Thyroid gland (tissue), 4 donors: ENCODE measurements at regions not wholly inside any gene's neighbourhood (a gene's known extent, or its start where the extent isn't known, plus 50 kb on each side); places are given as distances from the start of the nearest gene placed in this dataset.

ENCODE experiments used
- POLR2A ChIP-seq, 2 donors: fragments of 450-650 bp; IDR thresholded peaks; one replicate each; pipeline ENCODE4 v1.6.1; 2017; ENCODE audit warnings: antibody characterized with exemption in 2 of 2, mild to moderate bottlenecking in 2 of 2, moderate library complexity in 1 of 2
- TF ChIP-seq, protein P1 (sequence below), 6 experiments: fragments of 200-600 bp in 3 of 6; fragments of 450-650 bp in 3 of 6; sonication (generic) in 3 of 6; IDR thresholded peaks; one replicate each; pipeline ENCODE4 v1.5.1; 2016 to 2019; ENCODE audit warnings: antibody characterized with exemption in 6 of 6, mild to moderate bottlenecking in 2 of 6, inconsistent platforms in 1 of 6, moderate library complexity in 1 of 6

DNA sequence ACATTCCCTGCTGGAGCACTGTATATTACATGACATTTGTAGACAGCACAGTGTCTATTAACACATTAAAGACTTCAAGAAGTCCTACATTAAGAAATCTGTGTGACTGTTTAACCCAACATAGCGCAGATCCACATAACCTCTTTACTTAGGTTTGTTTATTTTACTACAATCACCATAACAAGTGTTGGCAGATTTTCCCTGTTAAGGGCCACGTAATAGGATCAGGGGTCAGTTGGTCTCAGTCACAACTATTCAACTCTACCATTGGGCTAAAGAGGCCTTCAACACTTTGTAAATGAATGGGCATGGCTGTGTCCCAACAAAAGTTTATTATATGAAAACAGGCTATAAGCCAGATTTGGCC, 51.3 kb upstream of the ADORA2B start:
- TF ChIP-seq, protein P1, sequence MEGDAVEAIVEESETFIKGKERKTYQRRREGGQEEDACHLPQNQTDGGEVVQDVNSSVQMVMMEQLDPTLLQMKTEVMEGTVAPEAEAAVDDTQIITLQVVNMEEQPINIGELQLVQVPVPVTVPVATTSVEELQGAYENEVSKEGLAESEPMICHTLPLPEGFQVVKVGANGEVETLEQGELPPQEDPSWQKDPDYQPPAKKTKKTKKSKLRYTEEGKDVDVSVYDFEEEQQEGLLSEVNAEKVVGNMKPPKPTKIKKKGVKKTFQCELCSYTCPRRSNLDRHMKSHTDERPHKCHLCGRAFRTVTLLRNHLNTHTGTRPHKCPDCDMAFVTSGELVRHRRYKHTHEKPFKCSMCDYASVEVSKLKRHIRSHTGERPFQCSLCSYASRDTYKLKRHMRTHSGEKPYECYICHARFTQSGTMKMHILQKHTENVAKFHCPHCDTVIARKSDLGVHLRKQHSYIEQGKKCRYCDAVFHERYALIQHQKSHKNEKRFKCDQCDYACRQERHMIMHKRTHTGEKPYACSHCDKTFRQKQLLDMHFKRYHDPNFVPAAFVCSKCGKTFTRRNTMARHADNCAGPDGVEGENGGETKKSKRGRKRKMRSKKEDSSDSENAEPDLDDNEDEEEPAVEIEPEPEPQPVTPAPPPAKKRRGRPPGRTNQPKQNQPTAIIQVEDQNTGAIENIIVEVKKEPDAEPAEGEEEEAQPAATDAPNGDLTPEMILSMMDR (IDR thresholded peaks at IDR 0.05): no peak
- TF ChIP-seq POLR2A (IDR thresholded peaks at IDR 0.05): no peak
